T-helper 17 cell (primary cell): ENCODE measurements at regions not wholly inside any gene's neighbourhood (a gene's known extent, or its start where the extent isn't known, plus 50 kb on each side); places are given as distances from the start of the nearest gene placed in this dataset.

Experiments used
- ATAC-seq: fragments of 150-1000 bp; cut with Tn5 transposase; 2 replicates; pipeline ENCODE4 v1.10.0; 2021; ENCODE audit warnings: mild to moderate bottlenecking, moderate library complexity
- DNase-seq, 3 donors: peaks; one replicate each; pipeline versions ENCODE4 v3.0.0 to v3.0.0-alpha.2; 2020 to 2021
- H3K9me3 ChIP-seq: one replicate; pipeline ENCODE4 v1.7.0; 2013; ENCODE audit warnings: low read length, mild to moderate bottlenecking; ENCODE audit not compliant: control insufficient read depth, poor library complexity, severe bottlenecking
- H3K27ac Mint-ChIP-seq: one replicate; pipeline ENCODE4 v1.8.0; 2022; ENCODE audit warnings: mild to moderate bottlenecking, moderate library complexity, mixed read lengths
- H3K27me3 Mint-ChIP-seq: one replicate; pipeline ENCODE4 v1.8.0; 2022; ENCODE audit warnings: mixed read lengths
- H3K36me3 Mint-ChIP-seq: one replicate; pipeline ENCODE4 v1.8.0; 2022; ENCODE audit warnings: low read depth, mixed read lengths
- H3K4me1 Mint-ChIP-seq: one replicate; pipeline ENCODE4 v1.8.0; 2022; ENCODE audit warnings: mild to moderate bottlenecking, mixed read lengths
- H3K4me3 Mint-ChIP-seq: one replicate; pipeline ENCODE4 v1.8.0; 2022; ENCODE audit warnings: mild to moderate bottlenecking, moderate library complexity, mixed read lengths

DNA sequence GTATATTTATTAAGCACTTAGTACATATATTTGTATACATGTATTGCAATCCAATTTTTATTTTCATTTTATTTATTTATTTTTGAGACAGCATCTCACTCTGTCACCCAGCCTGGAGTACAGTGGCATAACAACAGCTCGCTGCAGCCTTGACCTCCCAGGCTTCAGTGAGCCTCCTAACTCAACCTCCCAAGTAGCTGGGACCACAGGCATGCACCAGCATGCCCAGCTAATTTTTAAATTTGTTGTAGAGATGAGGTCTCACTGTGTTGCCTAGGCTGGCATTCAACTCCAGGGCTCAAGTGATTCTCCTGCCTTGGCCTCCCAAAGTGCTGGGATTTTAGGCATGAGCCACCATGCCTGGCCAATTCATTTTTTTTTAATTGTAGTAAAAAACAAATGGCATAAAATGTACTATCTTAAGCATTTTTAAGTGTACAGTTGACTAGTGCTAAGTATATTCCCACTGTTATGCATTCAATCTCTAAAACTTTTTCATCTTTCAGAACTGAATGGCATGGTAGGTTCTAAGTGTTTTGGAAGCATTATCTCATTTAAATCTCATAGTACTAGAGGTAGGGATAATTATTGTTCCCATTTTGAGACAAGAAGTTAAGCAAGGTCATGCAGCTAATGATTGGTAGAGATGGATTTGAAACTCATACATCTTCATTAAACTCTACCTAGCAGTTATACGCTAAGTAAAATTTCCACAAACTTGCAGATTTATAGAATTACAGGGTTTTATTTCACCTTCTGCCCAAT, 264.0 kb upstream of the NFE2L3 start:
- no peaks in the 10 kb centered on the region for H3K9me3 ChIP-seq
- Mint-ChIP-seq H3K27ac (no peak overlapping the region), H3K36me3 (peaks cover 3% of the 10 kb centered on the region), H3K27me3 (peaks cover 71% of the 10 kb centered on the region), H3K4me3 (no peak overlapping the region), H3K4me1 (peaks cover 3% of the 10 kb centered on the region)
- ATAC-seq (no peak), DNase-seq (no peak)

- Mint-ChIP-seq H3K27me3 (peaks cover 59% of the 10 kb centered on the region), H3K36me3 (peaks cover 3% of the 10 kb centered on the region), H3K27ac (no peak overlapping the region), H3K4me3 (no peak overlapping the region), H3K4me1 (peaks cover 9% of the 10 kb centered on the region)
- ATAC-seq = no peak
- DNase-seq = no peak
- no peaks in the 10 kb centered on the region for H3K9me3 ChIP-seq
Measured at GRCh38 chr7:25889765-25890164, 262.2 kb upstream of the NFE2L3 start.

GRCh38 chr7:25891591-25891990, 260.4 kb upstream of the NFE2L3 start:
- no peak overlapping the region for H3K27ac Mint-ChIP-seq
- H3K9me3 ChIP-seq = no peaks in the 10 kb centered on the region
- peaks cover 3% of the 10 kb centered on the region for H3K36me3 Mint-ChIP-seq
- DNase-seq = no peak
- H3K4me3 Mint-ChIP-seq = no peak overlapping the region
- H3K27me3 Mint-ChIP-seq = peaks cover 43% of the 10 kb centered on the region
- peaks cover 13% of the 10 kb centered on the region for H3K4me1 Mint-ChIP-seq
- ATAC-seq = no peak

DNA sequence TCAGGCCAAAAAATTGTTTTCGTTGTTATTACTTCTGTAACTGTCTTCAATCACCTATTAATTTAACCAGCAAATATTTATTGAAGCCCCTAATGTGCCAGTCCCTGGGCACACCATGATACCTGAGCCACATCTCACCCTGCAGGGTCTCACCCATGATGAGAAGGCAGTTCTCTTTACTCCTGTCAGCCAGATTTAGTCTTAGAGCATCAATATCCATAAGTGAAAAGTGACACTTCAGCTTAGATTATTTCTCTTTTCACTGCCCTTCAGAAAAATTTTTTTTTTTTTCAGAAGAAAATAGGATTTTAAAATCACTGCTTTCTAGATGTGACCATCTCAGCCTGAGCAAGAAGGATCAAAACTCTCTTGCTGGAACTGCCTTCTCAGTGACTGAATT, 258.6 kb upstream of the NFE2L3 start:
- DNase-seq = no peak
- Mint-ChIP-seq H3K4me1 (peaks cover 13% of the 10 kb centered on the region), H3K27ac (peak overlapping the region; percentile 90), H3K4me3 (peak overlapping the region; percentile 93), H3K27me3 (peaks cover 35% of the 10 kb centered on the region), H3K36me3 (peaks cover 3% of the 10 kb centered on the region)
- ATAC-seq = no peak
- no peaks in the 10 kb centered on the region for H3K9me3 ChIP-seq

GRCh38 chr7:25894002-25894901, 257.7 kb upstream of the NFE2L3 start:
- DNase-seq = no peak
- ATAC-seq = peak; percentile 54
- H3K36me3 Mint-ChIP-seq = peaks cover under 1% of the 10 kb centered on the region
- peaks cover 13% of the 10 kb centered on the region for H3K4me1 Mint-ChIP-seq
- H3K4me3 Mint-ChIP-seq = peak overlapping the region; percentile 61
- no peaks in the 10 kb centered on the region for H3K9me3 ChIP-seq
- H3K27ac Mint-ChIP-seq = peak overlapping the region; percentile 3
- H3K27me3 Mint-ChIP-seq = peaks cover 27% of the 10 kb centered on the region

DNA sequence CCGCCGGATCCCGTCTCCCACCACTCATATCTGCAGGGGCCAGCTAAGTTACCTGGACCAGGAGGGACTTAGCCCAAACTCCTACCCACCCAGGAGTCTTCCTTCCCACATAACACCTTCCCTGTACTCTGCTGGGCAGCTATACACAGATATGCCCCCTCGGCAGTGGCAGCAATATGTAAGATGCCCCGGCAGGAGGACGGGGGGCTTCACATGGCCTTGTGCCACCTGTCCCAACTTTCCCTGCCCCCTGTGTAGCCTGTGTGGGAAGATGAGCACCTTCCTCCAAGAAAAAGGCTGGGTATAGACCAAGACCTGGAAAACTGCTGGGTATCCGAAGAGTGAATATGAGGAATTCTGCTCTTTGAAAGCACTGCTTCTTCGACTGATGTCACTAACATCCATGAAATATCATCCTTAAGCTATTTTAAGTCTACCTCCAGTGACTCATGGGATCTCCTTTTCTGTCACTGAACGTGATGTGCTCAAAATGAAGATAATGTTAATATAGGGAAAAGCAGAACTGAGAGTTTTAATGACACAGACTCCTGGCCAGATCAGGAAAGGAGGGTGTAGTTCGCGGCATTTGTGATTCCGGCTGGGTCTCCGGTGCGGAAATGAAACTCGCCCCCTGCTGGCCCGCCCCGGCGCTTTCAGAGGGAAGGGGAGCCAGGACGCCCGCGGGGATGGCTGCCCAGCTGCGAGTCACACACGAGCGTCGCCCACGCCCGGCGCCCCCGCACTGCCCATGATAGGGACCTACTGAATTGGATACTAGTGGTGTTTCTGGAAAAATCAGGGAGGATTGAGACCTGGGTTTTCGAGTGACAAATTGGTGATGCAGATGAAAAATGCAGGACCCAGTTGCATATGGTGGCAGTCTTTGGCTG, 256.9 kb upstream of the NFE2L3 start:
- peak; percentile 38 to 52 (median 44) for DNase-seq
- ATAC-seq = peak; percentile 77
- H3K27ac Mint-ChIP-seq = no peak overlapping the region
- H3K4me3 Mint-ChIP-seq = peak overlapping the region; percentile 61
- H3K36me3 Mint-ChIP-seq = no peaks in the 10 kb centered on the region
- H3K4me1 Mint-ChIP-seq = peaks cover 13% of the 10 kb centered on the region
- peaks cover 26% of the 10 kb centered on the region for H3K27me3 Mint-ChIP-seq
- no peaks in the 10 kb centered on the region for H3K9me3 ChIP-seq

DNA sequence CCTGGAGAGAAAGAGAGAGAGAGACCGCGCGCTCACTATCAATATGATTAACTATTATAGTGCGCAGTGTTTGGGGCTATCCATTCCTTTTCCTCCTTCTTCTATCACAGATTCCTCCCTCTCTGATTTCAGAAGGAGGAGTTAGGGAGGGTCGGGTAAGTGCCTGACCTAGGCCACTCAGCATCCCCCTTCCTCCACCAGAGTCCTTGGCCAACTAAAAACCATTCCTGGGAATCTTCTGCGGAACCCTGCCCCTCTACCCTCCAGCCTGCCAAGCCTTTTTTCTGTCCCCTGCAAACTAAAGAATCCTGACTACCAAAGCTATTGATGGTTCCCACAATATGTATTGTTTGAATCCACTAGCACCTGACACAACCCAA, 256.2 kb upstream of the NFE2L3 start:
- ATAC-seq (no peak), DNase-seq (no peak)
- Mint-ChIP-seq H3K27ac (no peak overlapping the region), H3K36me3 (no peaks in the 10 kb centered on the region), H3K27me3 (peaks cover 28% of the 10 kb centered on the region), H3K4me3 (peak overlapping the region; percentile 61), H3K4me1 (peaks cover 13% of the 10 kb centered on the region)
- H3K9me3 ChIP-seq = no peaks in the 10 kb centered on the region

- peaks cover 29% of the 10 kb centered on the region for H3K27me3 Mint-ChIP-seq
- H3K4me1 Mint-ChIP-seq = peaks cover 13% of the 10 kb centered on the region
- peak overlapping the region; percentile 39 for H3K4me3 Mint-ChIP-seq
- no peaks in the 10 kb centered on the region for H3K9me3 ChIP-seq
- DNase-seq (no peak), ATAC-seq (no peak)
- no peaks in the 10 kb centered on the region for H3K36me3 Mint-ChIP-seq
- no peak overlapping the region for H3K27ac Mint-ChIP-seq
Measured at GRCh38 chr7:25897261-25897782, 254.7 kb upstream of the NFE2L3 start.

DNA sequence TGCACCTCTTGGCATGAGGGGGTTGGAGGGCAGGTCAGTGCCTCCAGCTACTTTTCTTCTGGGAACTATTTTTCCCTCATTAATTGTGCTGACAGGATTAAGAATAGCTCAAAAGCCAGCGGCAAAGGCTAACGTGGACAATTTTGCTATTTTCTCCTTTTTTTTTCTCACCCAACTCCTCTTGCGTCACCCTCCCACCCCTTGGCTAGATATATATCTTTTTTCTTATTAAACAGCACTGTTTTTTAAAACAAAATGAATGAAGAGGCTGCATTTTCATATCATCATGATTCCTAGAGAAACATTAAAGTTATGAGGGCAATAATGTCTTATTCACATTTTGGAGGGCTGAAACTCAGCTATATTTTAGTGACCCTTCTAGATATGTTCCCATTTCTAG, 251.8 kb upstream of the NFE2L3 start:
- H3K9me3 ChIP-seq = no peaks in the 10 kb centered on the region
- no peak for ATAC-seq
- H3K36me3 Mint-ChIP-seq = peaks cover 2% of the 10 kb centered on the region
- H3K27ac Mint-ChIP-seq = no peak overlapping the region
- H3K4me3 Mint-ChIP-seq = no peak overlapping the region
- H3K27me3 Mint-ChIP-seq = peaks cover 33% of the 10 kb centered on the region
- DNase-seq = no peak
- peaks cover under 1% of the 10 kb centered on the region for H3K4me1 Mint-ChIP-seq

- no peak overlapping the region for H3K27ac Mint-ChIP-seq
Measured at GRCh38 chr7:25900877-25901276, 251.1 kb upstream of the NFE2L3 start.

DNA sequence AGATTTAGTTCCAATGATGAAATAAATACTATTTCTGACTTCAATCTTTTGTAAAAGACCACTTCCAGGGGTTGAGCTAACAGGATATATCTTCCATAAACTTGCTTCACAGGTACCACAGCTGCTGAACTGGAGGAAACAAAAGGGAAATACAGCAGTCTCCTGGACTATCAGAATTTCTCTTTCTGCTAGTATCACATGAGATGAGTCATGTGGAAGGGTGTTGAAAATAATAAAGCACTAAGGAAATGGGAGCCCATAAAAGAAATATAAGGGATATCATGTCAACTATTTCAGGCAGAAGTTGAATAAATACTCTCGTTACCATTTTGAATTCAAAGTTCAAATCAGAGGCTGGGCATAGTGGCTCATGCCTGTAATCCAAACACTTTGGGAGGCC, 250.3 kb upstream of the NFE2L3 start:
- peaks cover 42% of the 10 kb centered on the region for H3K27me3 Mint-ChIP-seq
- no peaks in the 10 kb centered on the region for H3K9me3 ChIP-seq
- H3K27ac Mint-ChIP-seq = no peak overlapping the region
- no peaks in the 10 kb centered on the region for H3K4me1 Mint-ChIP-seq
- H3K36me3 Mint-ChIP-seq = peaks cover 7% of the 10 kb centered on the region
- H3K4me3 Mint-ChIP-seq = no peak overlapping the region
- DNase-seq (no peak), ATAC-seq (no peak)

More at GRCh38 chr7:25900877-25901276, 251.1 kb upstream of the NFE2L3 start:
- DNase-seq (no peak), ATAC-seq (no peak)
- Mint-ChIP-seq H3K4me3 (no peak overlapping the region), H3K36me3 (peaks cover 6% of the 10 kb centered on the region), H3K27me3 (peaks cover 39% of the 10 kb centered on the region), H3K4me1 (no peaks in the 10 kb centered on the region)
- no peaks in the 10 kb centered on the region for H3K9me3 ChIP-seq

- peaks cover 7% of the 10 kb centered on the region for H3K36me3 Mint-ChIP-seq
Measured at GRCh38 chr7:25906003-25906402, 246.0 kb upstream of the NFE2L3 start.

More at GRCh38 chr7:25906003-25906402, 246.0 kb upstream of the NFE2L3 start:
- ATAC-seq (no peak), DNase-seq (no peak)
- H3K9me3 ChIP-seq = no peaks in the 10 kb centered on the region
- Mint-ChIP-seq H3K4me3 (no peak overlapping the region), H3K27me3 (peaks cover 51% of the 10 kb centered on the region), H3K4me1 (no peaks in the 10 kb centered on the region), H3K27ac (peak overlapping the region; percentile 51)
